PFSK-1 (cell line): ENCODE measurements at regions not wholly inside any gene's neighbourhood (a gene's known extent, or its start where the extent isn't known, plus 50 kb on each side); places are given as distances from the start of the nearest gene placed in this dataset.

Source experiments
- FOXP2 ChIP-seq: optimal IDR thresholded peaks from 2 replicates; pipeline ENCODE3; 2011; ENCODE audit warnings: borderline replicate concordance, control low read depth, inconsistent platforms; ENCODE audit not compliant: insufficient read depth; ENCODE audit errors: extremely low read length, extremely low read depth
- POLR2AphosphoS5 ChIP-seq: IDR thresholded peaks from 2 replicates; pipeline ENCODE4 v1.6.1; 2012; ENCODE audit warnings: low read depth, mild to moderate bottlenecking, control low read depth, low read length, moderate library complexity
- SIN3A ChIP-seq: IDR thresholded peaks from 2 replicates; pipeline ENCODE4 v1.6.1; 2012; ENCODE audit warnings: mild to moderate bottlenecking, low read length, moderate library complexity, borderline replicate concordance; ENCODE audit not compliant: insufficient read depth
- TAF1 ChIP-seq: IDR thresholded peaks from 2 replicates; pipeline ENCODE4 v1.6.1; 2012; ENCODE audit warnings: low read length, control low read depth, borderline replicate concordance; ENCODE audit not compliant: insufficient read depth
- TF ChIP-seq, protein P1 (sequence below), 2 experiments: IDR thresholded peaks; 2 replicates each; pipeline versions ENCODE4 v1.6.1 to v1.8.0; 2011 to 2012; ENCODE audit warnings: low read depth in 2 of 2, low read length in 2 of 2, control low read depth in 1 of 2, inconsistent platforms in 1 of 2, mild to moderate bottlenecking in 1 of 2, moderate library complexity in 1 of 2; ENCODE audit not compliant: insufficient read depth in 1 of 2

- no peak for TF ChIP-seq SIN3A
- TF ChIP-seq, protein P1, sequence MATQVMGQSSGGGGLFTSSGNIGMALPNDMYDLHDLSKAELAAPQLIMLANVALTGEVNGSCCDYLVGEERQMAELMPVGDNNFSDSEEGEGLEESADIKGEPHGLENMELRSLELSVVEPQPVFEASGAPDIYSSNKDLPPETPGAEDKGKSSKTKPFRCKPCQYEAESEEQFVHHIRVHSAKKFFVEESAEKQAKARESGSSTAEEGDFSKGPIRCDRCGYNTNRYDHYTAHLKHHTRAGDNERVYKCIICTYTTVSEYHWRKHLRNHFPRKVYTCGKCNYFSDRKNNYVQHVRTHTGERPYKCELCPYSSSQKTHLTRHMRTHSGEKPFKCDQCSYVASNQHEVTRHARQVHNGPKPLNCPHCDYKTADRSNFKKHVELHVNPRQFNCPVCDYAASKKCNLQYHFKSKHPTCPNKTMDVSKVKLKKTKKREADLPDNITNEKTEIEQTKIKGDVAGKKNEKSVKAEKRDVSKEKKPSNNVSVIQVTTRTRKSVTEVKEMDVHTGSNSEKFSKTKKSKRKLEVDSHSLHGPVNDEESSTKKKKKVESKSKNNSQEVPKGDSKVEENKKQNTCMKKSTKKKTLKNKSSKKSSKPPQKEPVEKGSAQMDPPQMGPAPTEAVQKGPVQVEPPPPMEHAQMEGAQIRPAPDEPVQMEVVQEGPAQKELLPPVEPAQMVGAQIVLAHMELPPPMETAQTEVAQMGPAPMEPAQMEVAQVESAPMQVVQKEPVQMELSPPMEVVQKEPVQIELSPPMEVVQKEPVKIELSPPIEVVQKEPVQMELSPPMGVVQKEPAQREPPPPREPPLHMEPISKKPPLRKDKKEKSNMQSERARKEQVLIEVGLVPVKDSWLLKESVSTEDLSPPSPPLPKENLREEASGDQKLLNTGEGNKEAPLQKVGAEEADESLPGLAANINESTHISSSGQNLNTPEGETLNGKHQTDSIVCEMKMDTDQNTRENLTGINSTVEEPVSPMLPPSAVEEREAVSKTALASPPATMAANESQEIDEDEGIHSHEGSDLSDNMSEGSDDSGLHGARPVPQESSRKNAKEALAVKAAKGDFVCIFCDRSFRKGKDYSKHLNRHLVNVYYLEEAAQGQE (IDR thresholded peaks at IDR 0.05; ENCODE audit: insufficient read depth in 1 of 2, low read depth in 2 of 2, low read length in 2 of 2) = no peak
- no peak for TF ChIP-seq TAF1
- TF ChIP-seq FOXP2 = no peak
- no peak for TF ChIP-seq POLR2AphosphoS5
Measured at GRCh38 chr5:96222129-96222528, 210.9 kb downstream of the PCSK1 start.

- TF ChIP-seq SIN3A (no peak), FOXP2 (no peak), POLR2AphosphoS5 (no peak), TAF1 (no peak)
- TF ChIP-seq, protein P1 (IDR thresholded peaks at IDR 0.05; ENCODE audit: insufficient read depth in 1 of 2, low read depth in 2 of 2, low read length in 2 of 2) = no peak
Measured at GRCh38 chr5:96220610-96221390, 212.2 kb downstream of the PCSK1 start.

- no peak for TF ChIP-seq FOXP2
- TF ChIP-seq SIN3A = no peak
- TF ChIP-seq, protein P1 (IDR thresholded peaks at IDR 0.05; ENCODE audit: insufficient read depth in 1 of 2, low read depth in 2 of 2, low read length in 2 of 2) = no peak
- TF ChIP-seq POLR2AphosphoS5 = no peak
- no peak for TF ChIP-seq TAF1
Measured at GRCh38 chr5:96219580-96220281, 213.3 kb downstream of the PCSK1 start.

DNA sequence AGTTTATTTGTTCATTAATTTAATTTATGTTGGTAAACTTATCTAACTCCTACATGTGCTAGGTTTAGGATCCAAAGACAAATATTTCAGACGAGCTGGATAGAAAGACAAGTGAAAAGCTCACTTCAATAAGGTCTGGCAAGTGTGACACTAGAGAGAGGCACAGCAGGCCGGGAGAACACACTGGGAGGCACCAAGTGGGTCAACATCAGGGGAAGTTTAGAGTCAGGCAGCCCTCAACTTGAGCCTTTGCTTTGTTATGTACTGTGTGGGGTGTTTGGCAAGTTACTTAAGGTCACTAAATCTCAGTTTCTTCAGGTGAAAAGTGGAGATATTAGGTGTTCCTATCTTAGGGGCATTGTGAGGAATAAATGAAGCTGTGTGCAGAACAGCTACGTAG lies 214.4 kb downstream of the PCSK1 start:
- TF ChIP-seq SIN3A = no peak
- TF ChIP-seq, protein P1 (IDR thresholded peaks at IDR 0.05; ENCODE audit: insufficient read depth in 1 of 2, low read depth in 2 of 2, low read length in 2 of 2) = no peak
- no peak for TF ChIP-seq FOXP2
- no peak for TF ChIP-seq POLR2AphosphoS5
- TF ChIP-seq TAF1 = no peak
